ENCODE measurements at regions not wholly inside any gene's neighbourhood (a gene's known extent, or its start where the extent isn't known, plus 50 kb on each side); places are given as distances from the start of the nearest gene placed in this dataset.
A peak's percentile ranks its signal among the peaks of the same experiment; 100 is the strongest.

DNA sequence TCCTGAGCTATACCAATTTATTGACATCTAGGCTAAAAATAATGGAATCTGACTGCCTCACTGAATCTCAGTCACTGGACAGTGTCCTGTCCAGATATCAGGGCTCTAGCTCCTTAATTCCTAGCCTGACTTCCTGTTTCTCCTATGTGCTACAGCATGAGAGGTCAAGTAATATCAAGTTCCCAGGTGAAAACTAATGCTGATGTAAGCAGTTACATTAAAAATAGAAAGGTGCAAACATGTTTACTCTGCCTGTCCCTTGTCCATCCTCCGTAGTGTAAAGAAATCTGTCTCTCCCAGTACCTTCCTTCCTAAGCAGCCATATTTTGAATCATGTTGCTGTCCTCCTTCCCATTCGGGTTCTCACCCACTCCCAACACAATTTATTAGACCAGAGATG is 145.9 kb upstream of the GHR start:
- TF ChIP-seq, protein P1, sequence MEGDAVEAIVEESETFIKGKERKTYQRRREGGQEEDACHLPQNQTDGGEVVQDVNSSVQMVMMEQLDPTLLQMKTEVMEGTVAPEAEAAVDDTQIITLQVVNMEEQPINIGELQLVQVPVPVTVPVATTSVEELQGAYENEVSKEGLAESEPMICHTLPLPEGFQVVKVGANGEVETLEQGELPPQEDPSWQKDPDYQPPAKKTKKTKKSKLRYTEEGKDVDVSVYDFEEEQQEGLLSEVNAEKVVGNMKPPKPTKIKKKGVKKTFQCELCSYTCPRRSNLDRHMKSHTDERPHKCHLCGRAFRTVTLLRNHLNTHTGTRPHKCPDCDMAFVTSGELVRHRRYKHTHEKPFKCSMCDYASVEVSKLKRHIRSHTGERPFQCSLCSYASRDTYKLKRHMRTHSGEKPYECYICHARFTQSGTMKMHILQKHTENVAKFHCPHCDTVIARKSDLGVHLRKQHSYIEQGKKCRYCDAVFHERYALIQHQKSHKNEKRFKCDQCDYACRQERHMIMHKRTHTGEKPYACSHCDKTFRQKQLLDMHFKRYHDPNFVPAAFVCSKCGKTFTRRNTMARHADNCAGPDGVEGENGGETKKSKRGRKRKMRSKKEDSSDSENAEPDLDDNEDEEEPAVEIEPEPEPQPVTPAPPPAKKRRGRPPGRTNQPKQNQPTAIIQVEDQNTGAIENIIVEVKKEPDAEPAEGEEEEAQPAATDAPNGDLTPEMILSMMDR (IDR thresholded peaks at IDR 0.05; ENCODE audit: low read depth, low read length) = no peak
- no peak overlapping the region for H3K4me3 ChIP-seq (replicated peaks in 1 of 2; ENCODE audit: low read depth in 2 of 2, low read length in 2 of 2)
- no peak for DNase-seq (ENCODE audit: low read depth in 2 of 2)

DNA sequence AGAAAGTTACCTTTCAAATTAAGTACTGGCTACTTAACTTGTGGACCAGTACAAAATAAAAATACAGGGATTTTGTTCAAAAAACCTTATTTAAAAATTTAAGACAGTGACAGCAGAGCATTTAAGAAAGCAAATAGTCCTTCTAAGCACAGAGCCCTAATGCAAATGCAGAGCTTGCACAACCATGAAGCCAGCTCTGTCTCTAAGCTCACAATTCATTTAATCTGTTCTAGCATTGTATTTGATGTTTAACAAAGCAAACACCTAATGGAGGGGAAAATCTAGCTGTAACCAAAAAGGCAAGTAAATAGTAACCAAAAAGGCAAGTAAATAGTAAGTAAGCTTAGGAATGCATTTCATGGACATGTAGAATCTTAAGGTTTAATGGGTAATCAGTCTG is 138.7 kb upstream of the GHR start:
- DNase-seq (ENCODE audit: low read depth in 2 of 2) = no peak
- TF ChIP-seq, protein P1 (IDR thresholded peaks at IDR 0.05; ENCODE audit: low read depth, low read length) = no peak
- H3K4me3 ChIP-seq (replicated peaks in 1 of 2; ENCODE audit: low read depth in 2 of 2, low read length in 2 of 2) = no peak overlapping the region

DNA sequence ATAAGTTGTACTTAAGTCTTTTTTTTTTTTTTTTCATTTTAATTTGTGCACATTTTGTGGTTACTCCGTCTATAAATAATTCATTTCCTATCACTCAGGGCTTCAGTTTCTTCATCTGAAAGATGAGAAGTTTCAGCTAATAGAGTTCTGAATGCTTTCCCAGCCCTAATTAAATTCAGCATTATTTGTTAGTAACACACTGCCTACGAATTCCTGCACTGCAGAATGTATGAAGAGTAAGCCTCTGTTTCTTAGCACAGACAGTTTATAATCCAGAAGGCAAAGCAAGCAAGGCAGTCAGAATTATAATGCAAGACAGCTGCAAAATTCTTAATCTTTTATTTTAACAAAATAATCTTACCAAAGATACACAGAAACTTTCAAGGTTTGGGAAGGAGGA is 138.0 kb upstream of the GHR start:
- no peak overlapping the region for H3K4me3 ChIP-seq (replicated peaks in 1 of 2; ENCODE audit: low read depth in 2 of 2, low read length in 2 of 2)
- DNase-seq (ENCODE audit: low read depth in 2 of 2) = no peak
- TF ChIP-seq, protein P1 (IDR thresholded peaks at IDR 0.05; ENCODE audit: low read depth, low read length) = no peak

DNA sequence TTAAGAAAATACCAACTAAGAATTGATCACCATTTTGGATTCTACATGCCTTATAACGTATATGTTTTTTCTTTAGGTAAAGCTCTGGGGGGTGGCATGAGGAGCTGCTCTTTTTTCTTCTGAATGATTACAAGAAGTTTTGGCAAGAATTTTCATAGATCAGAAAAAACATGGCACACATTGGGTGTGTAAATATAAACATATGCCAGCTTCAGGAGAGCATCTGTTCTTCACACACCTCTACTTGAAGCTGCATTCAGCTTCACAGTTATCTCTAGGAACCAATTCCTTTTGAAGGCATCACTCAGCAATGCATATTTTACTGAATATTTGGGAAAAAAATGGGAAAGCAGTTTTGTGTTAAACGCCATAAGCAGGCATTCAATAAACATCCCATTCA is 122.7 kb upstream of the GHR start:
- H3K4me3 ChIP-seq (replicated peaks in 1 of 2; ENCODE audit: low read depth in 2 of 2, low read length in 2 of 2) = no peak overlapping the region
- TF ChIP-seq, protein P1 (IDR thresholded peaks at IDR 0.05; ENCODE audit: low read depth, low read length) = no peak
- no peak for DNase-seq (ENCODE audit: low read depth in 2 of 2)

DNA sequence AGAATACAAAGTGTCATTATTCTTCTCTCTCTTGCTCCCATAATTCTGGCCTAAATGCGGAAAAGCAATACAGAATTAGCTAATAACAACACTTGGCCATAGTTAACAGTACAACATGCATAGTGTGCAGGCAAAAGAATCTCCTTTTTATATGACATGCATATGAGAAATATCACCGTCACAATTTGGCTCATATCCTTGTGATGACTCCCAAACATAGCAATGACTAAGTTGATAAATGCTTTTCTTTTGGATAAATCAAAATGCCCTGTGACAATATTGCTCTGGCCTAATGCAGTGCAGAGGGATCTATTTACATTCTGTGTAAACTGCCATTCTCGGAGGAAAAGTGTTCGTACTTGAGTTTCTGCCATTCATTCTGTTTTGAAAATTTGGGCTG is 121.9 kb upstream of the GHR start:
- TF ChIP-seq, protein P1 (IDR thresholded peaks at IDR 0.05; ENCODE audit: low read depth, low read length) = no peak
- DNase-seq (ENCODE audit: low read depth in 2 of 2) = peak; percentile 0 to 83
- no peak overlapping the region for H3K4me3 ChIP-seq (replicated peaks in 1 of 2; ENCODE audit: low read depth in 2 of 2, low read length in 2 of 2)

DNA sequence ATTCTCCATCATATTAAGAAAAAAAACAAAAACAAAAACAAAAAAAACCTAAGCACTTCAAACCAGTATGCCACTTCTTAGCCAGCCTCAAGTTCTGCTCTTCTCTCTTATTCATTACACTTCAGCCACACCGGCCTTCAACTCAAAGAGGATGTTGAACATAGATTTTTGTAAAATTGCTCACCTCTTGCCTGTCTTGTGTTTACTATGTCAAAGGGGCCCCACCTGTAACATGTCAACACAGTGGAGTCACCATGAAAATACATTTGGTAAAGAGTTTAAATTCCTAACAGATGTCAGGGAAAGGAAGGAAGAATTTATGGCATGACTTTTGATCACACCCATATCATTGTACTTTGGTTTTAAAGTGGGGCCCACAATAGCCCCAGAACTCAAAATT is 121.1 kb upstream of the GHR start:
- DNase-seq (ENCODE audit: low read depth in 2 of 2) = peak in 1 of 2 donors; percentile 11
- TF ChIP-seq, protein P1 (IDR thresholded peaks at IDR 0.05; ENCODE audit: low read depth, low read length) = no peak
- H3K4me3 ChIP-seq (replicated peaks in 1 of 2; ENCODE audit: low read depth in 2 of 2, low read length in 2 of 2) = no peak overlapping the region

DNA sequence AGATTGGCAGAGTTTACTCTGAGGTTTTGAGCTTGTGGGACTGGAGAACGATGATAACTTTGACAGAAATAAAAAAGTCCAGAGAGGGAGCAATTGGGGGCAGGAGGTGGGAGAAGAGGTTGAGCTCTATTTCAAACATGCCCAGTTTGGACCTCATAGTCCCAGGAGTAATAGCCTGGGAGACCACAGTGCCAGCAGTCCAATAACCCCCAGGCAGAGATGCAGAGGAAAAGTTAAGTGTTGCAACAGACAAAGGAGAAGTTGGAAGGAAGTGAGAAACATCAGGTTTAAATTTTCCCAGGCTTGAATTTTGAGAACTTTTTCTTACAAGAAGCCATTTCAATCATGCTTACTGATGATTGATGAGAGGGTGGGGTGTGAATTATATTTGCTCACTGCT is 117.0 kb upstream of the GHR start:
- no peak for DNase-seq (ENCODE audit: low read depth in 2 of 2)
- no peak overlapping the region for H3K4me3 ChIP-seq (replicated peaks in 1 of 2; ENCODE audit: low read depth in 2 of 2, low read length in 2 of 2)
- TF ChIP-seq, protein P1 (IDR thresholded peaks at IDR 0.05; ENCODE audit: low read depth, low read length) = no peak
